ENCODE measurements at regions not wholly inside any gene's neighbourhood (a gene's known extent, or its start where the extent isn't known, plus 50 kb on each side); places are given as distances from the start of the nearest gene placed in this dataset.

- no peak for DNase-seq
These were observed 839.6 kb downstream of the TSN start for GRCh38 chr2:122595065-122595464.

- no peak for DNase-seq
These were observed 841.1 kb downstream of the TSN start for GRCh38 chr2:122596598-122596997.

- no peak for DNase-seq
These were observed 843.3 kb downstream of the TSN start for GRCh38 chr2:122598784-122599183.

GRCh38 chr2:122610948-122611609, 855.6 kb downstream of the TSN start:
- DNase-seq, result no peak

GRCh38 chr2:122622934-122623333, 867.5 kb downstream of the TSN start:
- no peak for DNase-seq

GRCh38 chr2:122627388-122627787, 871.9 kb downstream of the TSN start:
- no peak for DNase-seq

- no peak for DNase-seq
These were observed 878.8 kb downstream of the TSN start for GRCh38 chr2:122634256-122634655.

- no peak for DNase-seq
These were observed 879.5 kb downstream of the TSN start for GRCh38 chr2:122634920-122635319.

- DNase-seq, result no peak
These were observed 880.2 kb downstream of the TSN start for GRCh38 chr2:122635686-122636085.

- DNase-seq, result no peak
These were observed 880.6 kb downstream of the TSN start for GRCh38 chr2:122636097-122636496.

- no peak for DNase-seq
These were observed 883.7 kb downstream of the TSN start for GRCh38 chr2:122639176-122639575.

GRCh38 chr2:122639711-122640110, 884.3 kb downstream of the TSN start:
- no peak for DNase-seq

GRCh38 chr2:122643725-122644329, 888.4 kb downstream of the TSN start:
- no peak for DNase-seq

- DNase-seq, result no peak
These were observed 895.8 kb downstream of the TSN start for GRCh38 chr2:122651236-122651635.

- no peak for DNase-seq
These were observed 896.3 kb downstream of the TSN start for GRCh38 chr2:122651780-122652179.

- no peak for DNase-seq
These were observed 897.2 kb downstream of the TSN start for GRCh38 chr2:122652670-122653069.

- no peak for DNase-seq
These were observed 901.0 kb downstream of the TSN start for GRCh38 chr2:122656403-122656802.

GRCh38 chr2:122660786-122661634, 905.6 kb downstream of the TSN start:
- DNase-seq, result no peak

- DNase-seq, result no peak
These were observed 908.2 kb downstream of the TSN start for GRCh38 chr2:122663620-122664019.

GRCh38 chr2:122669627-122670026, 914.2 kb downstream of the TSN start:
- DNase-seq, result no peak

- DNase-seq, result no peak
These were observed 915.4 kb downstream of the TSN start for GRCh38 chr2:122670897-122671296.

GRCh38 chr2:122680662-122681061, 925.2 kb downstream of the TSN start:
- no peak for DNase-seq

GRCh38 chr2:122681626-122682025, 926.2 kb downstream of the TSN start:
- no peak for DNase-seq

- no peak for DNase-seq
These were observed 926.9 kb downstream of the TSN start for GRCh38 chr2:122682356-122682755.

All from activated effector memory CD4-positive, alpha-beta T cell treated with Interleukin-2 at 50 U/mL for 16 hours (primary cell).